IMR-90 (cell line): ENCODE measurements at regions not wholly inside any gene's neighbourhood (a gene's known extent, or its start where the extent isn't known, plus 50 kb on each side); places are given as distances from the start of the nearest gene placed in this dataset.

Source experiments
- ATAC-seq: fragments of 200-7000 bp; cut with Tn5 transposase; 2 replicates; pipeline ENCODE4 v1.9.1; 2020; ENCODE audit warnings: low read depth, mild to moderate bottlenecking, moderate library complexity
- BruUV-seq: library from RNA; stranded (reverse); fragments of 400-500 nt; replicated peaks from 2 replicates; lab custom pipeline; 2021; lab: Mats Ljungman, UMichigan
- CTCF ChIA-PET: fragments of 300-600 bp; formaldehyde crosslinking; extraction: SDS; loops from one replicate; lab custom pipeline; 2021; ENCODE audit warnings: antibody characterized with exemption; lab: Yijun Ruan, JAX
- POLR2A ChIA-PET: fragments of 300-600 bp; sonication (Branson Sonifier 250); formaldehyde crosslinking; loops from one replicate; lab custom pipeline; 2022; ENCODE audit warnings: antibody characterized with exemption; ENCODE audit not compliant: unreplicated experiment; lab: Charles Lee
- DNase-seq: peaks from one replicate; pipeline ENCODE4 v3.0.0; 2013
- H2AFZ ChIP-seq: replicated peaks from 2 replicates; pipeline ENCODE3; 2013; ENCODE audit warnings: low read length, mild to moderate bottlenecking; ENCODE audit not compliant: poor library complexity
- H2AK5ac ChIP-seq: 2 replicates; pipeline ENCODE4 v1.6.1; 2013; ENCODE audit warnings: low read depth, low read length, inconsistent platforms
- H2AK9ac ChIP-seq: replicated peaks from 2 replicates; pipeline ENCODE3; 2013; ENCODE audit warnings: mild to moderate bottlenecking, low read depth, low read length, moderate library complexity; ENCODE audit not compliant: poor library complexity
- H2BK120ac ChIP-seq: 2 replicates; pipeline ENCODE4 v1.6.1; 2013; ENCODE audit warnings: low read depth, low read length, inconsistent platforms
- H2BK15ac ChIP-seq: 3 replicates; pipeline ENCODE4 v1.6.1; 2013; ENCODE audit warnings: low read depth, low read length, inconsistent platforms
- H2BK20ac ChIP-seq: 2 replicates; pipeline ENCODE4 v1.6.1; 2013; ENCODE audit warnings: low read depth, mild to moderate bottlenecking, inconsistent platforms, low read length, moderate library complexity
- H2BK5ac ChIP-seq: 2 replicates; pipeline ENCODE4 v1.6.1; 2013; ENCODE audit warnings: mild to moderate bottlenecking, low read depth, low read length, inconsistent platforms; ENCODE audit not compliant: poor library complexity, severe bottlenecking
- H3K14ac ChIP-seq: replicated peaks from 2 replicates; pipeline ENCODE4 v1.6.1; 2013; ENCODE audit warnings: low read depth, low read length, inconsistent platforms
- H3K18ac ChIP-seq: 2 replicates; pipeline ENCODE4 v1.6.1; 2013; ENCODE audit warnings: low read depth, low read length, control low read depth
- H3K23ac ChIP-seq: 2 replicates; pipeline ENCODE4 v1.6.1; 2013; ENCODE audit warnings: low read depth, low read length, inconsistent platforms
- H3K27ac ChIP-seq: 2 replicates; pipeline ENCODE4 v1.5.1; 2013; ENCODE audit warnings: mild to moderate bottlenecking, control low read depth, low read length; ENCODE audit not compliant: insufficient read depth
- H3K27me3 ChIP-seq: 2 replicates; pipeline ENCODE4 v1.6.1; 2013; ENCODE audit warnings: low read length; ENCODE audit not compliant: control insufficient read depth, insufficient read depth
- H3K36me3 ChIP-seq: 2 replicates; pipeline ENCODE4 v1.6.1; 2013; ENCODE audit warnings: low read length, mixed read lengths; ENCODE audit not compliant: control insufficient read depth, insufficient read depth
- H3K4ac ChIP-seq: 2 replicates; pipeline ENCODE4 v1.6.1; 2013; ENCODE audit warnings: low read depth, low read length, inconsistent platforms
- H3K4me1 ChIP-seq: 2 replicates; pipeline ENCODE4 v1.6.1; 2013; ENCODE audit warnings: low read length, mixed read lengths; ENCODE audit not compliant: control insufficient read depth, insufficient read depth
- H3K4me2 ChIP-seq: 2 replicates; pipeline ENCODE4 v1.6.1; 2013; ENCODE audit warnings: low read depth, mild to moderate bottlenecking, control low read depth, low read length, moderate library complexity
- H3K4me3 ChIP-seq: 2 replicates; pipeline ENCODE4 v1.5.1; 2013; ENCODE audit warnings: low read depth, mild to moderate bottlenecking, control low read depth, low read length, moderate library complexity; ENCODE audit not compliant: insufficient read depth
- H3K56ac ChIP-seq: 2 replicates; pipeline ENCODE4 v1.6.1; 2013; ENCODE audit warnings: low read length, inconsistent platforms; ENCODE audit not compliant: insufficient read depth; ENCODE audit errors: extremely low read depth
- H3K79me1 ChIP-seq, 2 experiments: 2 replicates each; pipeline ENCODE4 v1.6.1; 2013; ENCODE audit warnings: low read length in 2 of 2, inconsistent platforms in 1 of 2, low read depth in 1 of 2
- H3K9ac ChIP-seq: 2 replicates; pipeline ENCODE4 v1.6.1; 2013; ENCODE audit warnings: low read depth, low read length, control low read depth
- H3K9me1 ChIP-seq: 2 replicates; pipeline ENCODE4 v1.6.1; 2013; ENCODE audit warnings: low read length, inconsistent platforms; ENCODE audit not compliant: insufficient read depth
- H3K9me3 ChIP-seq: 2 replicates; pipeline ENCODE4 v1.6.1; 2013; ENCODE audit warnings: low read length; ENCODE audit not compliant: control insufficient read depth, insufficient read depth
- H4K20me1 ChIP-seq: 2 replicates; pipeline ENCODE4 v1.6.1; 2013; ENCODE audit warnings: low read length, inconsistent platforms; ENCODE audit not compliant: insufficient read depth
- H4K5ac ChIP-seq: 2 replicates; pipeline ENCODE4 v1.6.1; 2013; ENCODE audit warnings: mild to moderate bottlenecking, low read depth, low read length, control low read depth
- H4K8ac ChIP-seq, 2 experiments: 2 replicates each; pipeline ENCODE4 v1.6.1; 2013; ENCODE audit warnings: low read depth in 2 of 2, low read length in 2 of 2, control low read depth in 1 of 2, inconsistent platforms in 1 of 2
- H4K91ac ChIP-seq: 2 replicates; pipeline ENCODE4 v1.6.1; 2013; ENCODE audit warnings: low read depth, low read length, inconsistent platforms; ENCODE audit not compliant: insufficient read depth
- RAD21 ChIP-seq: IDR thresholded peaks from 2 replicates; pipeline ENCODE4 v1.6.1; 2012; ENCODE audit warnings: low read length, improper control_type of control experiment
- WGBS, 2 experiments: methylation state at CpG; one replicate each; pipeline versions ENCODE4 v1.1.5 to v1.1.7; 2013; ENCODE audit warnings: missing lambda C conversion rate in 2 of 2; ENCODE audit not compliant: insufficient read length in 1 of 2; ENCODE audit errors: extremely low coverage in 2 of 2; 5-methylcytosine and 5-hydroxymethylcytosine counted together
- dilution Hi-C: fragments of 300-500 bp; cut with HindIII; formaldehyde crosslinking; loops from one replicate; pipeline ENCODE4 v1.14.3; 2018; ENCODE audit warnings: low sequenced_read_pairs; ENCODE audit not compliant: unreplicated experiment
- in situ Hi-C: fragments of 300-500 bp; cut with MboI; formaldehyde crosslinking; loops from 3 replicates; pipeline ENCODE4 v1.14.3; 2019; ENCODE audit warnings: low sequenced_read_pairs, inconsistent platforms, mixed read lengths
- intact Hi-C: fragments of 100-400 bp; cut with micrococcal nuclease; formaldehyde crosslinking; loops from 2 replicates; pipeline ENCODE4 v1.10.0; 2022
- TF ChIP-seq, protein P1 (sequence below): conservative IDR thresholded peaks from 2 replicates; pipeline ENCODE4 v1.5.1; 2012; ENCODE audit warnings: mild to moderate bottlenecking, low read depth, low read length, improper control_type of control experiment

DNA sequence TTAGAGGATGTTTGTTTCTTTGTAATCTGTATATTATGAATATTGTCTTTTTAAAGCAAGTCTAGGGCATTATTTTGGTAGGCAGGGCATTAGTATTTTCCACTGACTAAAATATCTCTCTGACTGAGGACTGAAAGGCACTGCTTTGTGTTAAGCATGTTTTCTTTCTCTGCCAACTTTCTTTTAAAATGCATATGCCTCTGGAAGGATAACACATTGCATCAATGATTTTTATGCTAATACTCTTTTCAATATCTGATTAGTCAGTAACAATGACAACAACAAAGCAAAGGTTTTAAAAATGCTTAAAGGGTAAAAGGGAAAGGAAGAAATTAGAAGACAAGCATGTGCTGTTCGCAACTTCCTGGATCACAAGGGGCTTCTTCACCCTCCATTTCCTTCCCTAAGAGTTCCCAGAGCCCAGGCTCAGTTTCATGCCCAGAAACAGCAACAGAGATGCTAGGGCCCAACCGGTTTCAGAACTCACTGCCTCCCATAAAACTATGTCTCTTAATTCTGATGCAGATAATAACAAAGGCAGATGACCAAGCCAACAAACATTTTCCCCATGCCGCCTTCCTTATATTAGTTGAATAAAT lies 786.8 kb upstream of the ACVR2A start:
- H3K4me1 ChIP-seq, result no peaks in the 10 kb centered on the region
- no peak overlapping the region for H3K18ac ChIP-seq
- no peak overlapping the region for H2BK5ac ChIP-seq
- peaks cover 3% of the 10 kb centered on the region; the same call in 1 of the 2 replicates for H3K9me3 ChIP-seq
- whole genome bisulfite sequencing, 2 experiments, result no CpG with 5 or more reads among the region's 3 CpGs
- H4K91ac ChIP-seq, result no peak overlapping the region
- no peak overlapping the region for H3K23ac ChIP-seq
- no peak overlapping the region for H3K4me2 ChIP-seq
- ChIA-PET POLR2A (no interaction called here), CTCF (no interaction called here)
- no peak overlapping the region for H2BK120ac ChIP-seq
- no peak overlapping the region for H2AK9ac ChIP-seq
- no TSS peak for BruUV-seq
- no peaks in the 10 kb centered on the region for H4K20me1 ChIP-seq
- DNase-seq, result no peak
- H3K14ac ChIP-seq, result no peak overlapping the region
- H3K27ac ChIP-seq, result no peak overlapping the region
- no peak overlapping the region for H4K8ac ChIP-seq
- in situ Hi-C loops, result no loop called here
- no peaks in the 10 kb centered on the region for H3K9me1 ChIP-seq
- no peak overlapping the region for H3K4ac ChIP-seq
- H2BK20ac ChIP-seq, result no peak overlapping the region
- H3K56ac ChIP-seq, result no peak overlapping the region
- ATAC-seq, result no peak
- H3K4me3 ChIP-seq, result no peak overlapping the region
- H2AFZ ChIP-seq, result no peak overlapping the region
- no peaks in the 10 kb centered on the region for H3K27me3 ChIP-seq
- no peak overlapping the region for H4K5ac ChIP-seq
- no peak for TF ChIP-seq RAD21
- TF ChIP-seq, protein P1, sequence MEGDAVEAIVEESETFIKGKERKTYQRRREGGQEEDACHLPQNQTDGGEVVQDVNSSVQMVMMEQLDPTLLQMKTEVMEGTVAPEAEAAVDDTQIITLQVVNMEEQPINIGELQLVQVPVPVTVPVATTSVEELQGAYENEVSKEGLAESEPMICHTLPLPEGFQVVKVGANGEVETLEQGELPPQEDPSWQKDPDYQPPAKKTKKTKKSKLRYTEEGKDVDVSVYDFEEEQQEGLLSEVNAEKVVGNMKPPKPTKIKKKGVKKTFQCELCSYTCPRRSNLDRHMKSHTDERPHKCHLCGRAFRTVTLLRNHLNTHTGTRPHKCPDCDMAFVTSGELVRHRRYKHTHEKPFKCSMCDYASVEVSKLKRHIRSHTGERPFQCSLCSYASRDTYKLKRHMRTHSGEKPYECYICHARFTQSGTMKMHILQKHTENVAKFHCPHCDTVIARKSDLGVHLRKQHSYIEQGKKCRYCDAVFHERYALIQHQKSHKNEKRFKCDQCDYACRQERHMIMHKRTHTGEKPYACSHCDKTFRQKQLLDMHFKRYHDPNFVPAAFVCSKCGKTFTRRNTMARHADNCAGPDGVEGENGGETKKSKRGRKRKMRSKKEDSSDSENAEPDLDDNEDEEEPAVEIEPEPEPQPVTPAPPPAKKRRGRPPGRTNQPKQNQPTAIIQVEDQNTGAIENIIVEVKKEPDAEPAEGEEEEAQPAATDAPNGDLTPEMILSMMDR, result no peak
- dilution Hi-C loops, result no loop called here
- no peaks in the 10 kb centered on the region for H3K36me3 ChIP-seq
- no peaks in the 10 kb centered on the region for H3K79me1 ChIP-seq
- no peak overlapping the region for H3K9ac ChIP-seq
- no peak overlapping the region for H2BK15ac ChIP-seq
- intact Hi-C loops, result no loop called here
- no peak overlapping the region for H2AK5ac ChIP-seq
